Transverse colon (tissue), 3 donors: ENCODE measurements at regions not wholly inside any gene's neighbourhood (a gene's known extent, or its start where the extent isn't known, plus 50 kb on each side); places are given as distances from the start of the nearest gene placed in this dataset.
A peak's percentile ranks its signal among the peaks of the same experiment; 100 is the strongest.

Experiments used
- CTCF ChIP-seq, 5 experiments: fragments of 200-600 bp in 3 of 5; fragments of 450-650 bp in 2 of 5; sonication (generic) in 3 of 5; IDR thresholded peaks; 1 replicate in 2 of 5; 2 replicates in 3 of 5; pipeline ENCODE4 v1.5.1; 2016 to 2017; ENCODE audit warnings: antibody characterized with exemption in 5 of 5, inconsistent platforms in 3 of 5, mild to moderate bottlenecking in 2 of 5, moderate library complexity in 1 of 5
- EP300 ChIP-seq: sonication (generic); formaldehyde crosslinking; IDR thresholded peaks from one replicate; pipeline ENCODE4 v1.6.1; 2017; ENCODE audit warnings: antibody characterized with exemption, low read depth
- POLR2A ChIP-seq: fragments of 450-650 bp; IDR thresholded peaks from one replicate; pipeline ENCODE4 v1.6.1; 2016; ENCODE audit warnings: antibody characterized with exemption, mild to moderate bottlenecking, moderate library complexity

- peak in 1 of 5 experiments; percentile 6 for TF ChIP-seq CTCF (IDR thresholded peaks at IDR 0.05)
- no peak for TF ChIP-seq POLR2A
- TF ChIP-seq EP300, result no peak
Measured at GRCh38 chr14:92254786-92255185, 68.2 kb upstream of the SLC24A4 start.
